GM18861 (cell line): ENCODE measurements at regions not wholly inside any gene's neighbourhood (a gene's known extent, or its start where the extent isn't known, plus 50 kb on each side); places are given as distances from the start of the nearest gene placed in this dataset.
"Not testable (repeated sequence)": the region's sequence is repeated elsewhere in the genome, so short reads cannot be mapped to it uniquely, and the experiment has no call there.

ENCODE experiments used
- ATAC-seq: cut with Tn5 transposase; IDR thresholded peaks from one replicate; pipeline ENCODE4 v1.9.1; 2021; ENCODE audit not compliant: unreplicated experiment

GRCh38 chrX:84267432-84267831, 79.4 kb upstream of the RPS6KA6 start:
- not testable (repeated sequence) for ATAC-seq

GRCh38 chrX:84259868-84260267, 71.9 kb upstream of the RPS6KA6 start:
- ATAC-seq, result peak; percentile 54

GRCh38 chrX:84258708-84259107, 70.7 kb upstream of the RPS6KA6 start:
- peak; percentile 75 for ATAC-seq

- ATAC-seq, result no peak
Observed at GRCh38 chrX:84248226-84248625, 60.2 kb upstream of the RPS6KA6 start.

- ATAC-seq, result no peak
Observed at GRCh38 chrX:84240848-84241565, 53.0 kb upstream of the RPS6KA6 start.
